GM23338 (cell line): ENCODE measurements at regions not wholly inside any gene's neighbourhood (a gene's known extent, or its start where the extent isn't known, plus 50 kb on each side); places are given as distances from the start of the nearest gene placed in this dataset.

Experiments
- CTCF ChIP-seq, 2 experiments: fragments of 200-600 bp in 1 of 2; sonication (generic) in 1 of 2; conservative IDR thresholded peaks; 2 replicates each; pipeline versions ENCODE4 v1.5.1 to v1.6.1; 2016 to 2017; ENCODE audit warnings: antibody characterized with exemption in 2 of 2, low read depth in 2 of 2, mild to moderate bottlenecking in 2 of 2, moderate library complexity in 1 of 2
- EZH2 ChIP-seq: fragments of 200-600 bp; sonication (generic); IDR thresholded peaks from one replicate; pipeline ENCODE4 v1.8.0; 2017; ENCODE audit warnings: antibody characterized with exemption, mild to moderate bottlenecking, low read depth; ENCODE audit not compliant: unreplicated experiment
- EZH2phosphoT487 ChIP-seq: fragments of 200-600 bp; sonication (generic); IDR thresholded peaks from one replicate; pipeline ENCODE4 v1.8.1; 2018; ENCODE audit warnings: antibody characterized with exemption; ENCODE audit not compliant: unreplicated experiment
- JUNB ChIP-seq: IDR thresholded peaks from one replicate; pipeline ENCODE4 v1.6.1; 2016; ENCODE audit warnings: antibody characterized with exemption; ENCODE audit not compliant: unreplicated experiment
- NANOG ChIP-seq: IDR thresholded peaks from 2 replicates; pipeline ENCODE4 v1.6.1; 2016; ENCODE audit warnings: antibody characterized with exemption, borderline replicate concordance
- POLR2AphosphoS5 ChIP-seq: IDR thresholded peaks from 2 replicates; pipeline ENCODE4 v1.6.1; 2016; ENCODE audit warnings: antibody characterized with exemption, low read depth
- REST ChIP-seq: IDR thresholded peaks from one replicate; pipeline ENCODE4 v1.6.1; 2018; ENCODE audit warnings: antibody characterized with exemption; ENCODE audit not compliant: unreplicated experiment

- TF ChIP-seq CTCF (conservative IDR thresholded peaks at IDR 0.05; ENCODE audit: low read depth in 2 of 2) = no peak
- TF ChIP-seq POLR2AphosphoS5 = no peak
- TF ChIP-seq EZH2 = no peak
- TF ChIP-seq EZH2phosphoT487 = no peak
- TF ChIP-seq REST = no peak
- no peak for TF ChIP-seq JUNB
- TF ChIP-seq NANOG = no peak
Measured at GRCh38 chr2:21407851-21408250, 284.1 kb downstream of the TDRD15 start.
